H54 (cell line): ENCODE measurements at regions not wholly inside any gene's neighbourhood (a gene's known extent, or its start where the extent isn't known, plus 50 kb on each side); places are given as distances from the start of the nearest gene placed in this dataset.

Experiments
- DNase-seq: peaks from one replicate; pipeline ENCODE4 v3.0.0; 2011; ENCODE audit warnings: low spot score, mixed read lengths; ENCODE audit not compliant: insufficient read length
- FAIRE-seq: peaks from 3 replicates; lab custom pipeline; 2011; peaks lifted over from hg19 to GRCh38; lab: Jason Lieb, UNC
- POLR2A ChIP-seq: IDR thresholded peaks from 2 replicates; pipeline ENCODE4 v1.6.1; 2011; ENCODE audit warnings: low read depth, mild to moderate bottlenecking, low read length

- no peak; the same call in 1 of the 2 replicates for TF ChIP-seq POLR2A
Observed at GRCh38 chr6:138692058-138692977, 81.3 kb upstream of the CCDC28A start.

GRCh38 chr6:138692978-138693909 lies 80.3 kb upstream of the CCDC28A start:
- no peak for FAIRE-seq
- peak; percentile 68 for DNase-seq
- TF ChIP-seq POLR2A: peak; percentile 55

More at GRCh38 chr6:138692058-138692977, 81.3 kb upstream of the CCDC28A start:
- DNase-seq (peak; percentile 59), FAIRE-seq (no peak)

- no peak for FAIRE-seq
Observed at GRCh38 chr6:138695193-138695592, 78.4 kb upstream of the CCDC28A start.

GRCh38 chr6:138714493-138714892 lies 59.1 kb upstream of the CCDC28A start:
- DNase-seq (no peak), FAIRE-seq (no peak)
- no peak for TF ChIP-seq POLR2A

More at GRCh38 chr6:138695193-138695592, 78.4 kb upstream of the CCDC28A start:
- no peak for DNase-seq
- TF ChIP-seq POLR2A: no peak

GRCh38 chr6:138716013-138716412 lies 57.6 kb upstream of the CCDC28A start:
- DNase-seq (no peak), FAIRE-seq (no peak)

GRCh38 chr6:138716971-138717665 lies 56.5 kb upstream of the CCDC28A start:
- FAIRE-seq (no peak), DNase-seq (no peak)
- no peak for TF ChIP-seq POLR2A

More at GRCh38 chr6:138716013-138716412, 57.6 kb upstream of the CCDC28A start:
- TF ChIP-seq POLR2A: no peak

- FAIRE-seq (no peak), DNase-seq (no peak)
- TF ChIP-seq POLR2A: no peak
Observed at GRCh38 chr6:138719011-138719635, 54.4 kb upstream of the CCDC28A start.

GRCh38 chr6:138719744-138720143 lies 53.8 kb upstream of the CCDC28A start:
- FAIRE-seq (no peak), DNase-seq (no peak)
- TF ChIP-seq POLR2A: no peak

GRCh38 chr6:138722425-138723371 lies 50.9 kb upstream of the CCDC28A start:
- peak; percentile 11 for DNase-seq
- peak; percentile 84 for FAIRE-seq
- no peak for TF ChIP-seq POLR2A
